SK-N-MC (cell line): ENCODE measurements at regions not wholly inside any gene's neighbourhood (a gene's known extent, or its start where the extent isn't known, plus 50 kb on each side); places are given as distances from the start of the nearest gene placed in this dataset.
"Not testable (repeated sequence)": the region's sequence is repeated elsewhere in the genome, so short reads cannot be mapped to it uniquely, and the experiment has no call there.

Experiments used
- DNase-seq: peaks from one replicate; pipeline ENCODE4 v3.0.0-alpha.2; 2011; ENCODE audit warnings: low read depth, low spot score
- H3K27ac ChIP-seq: fragments of 200-600 bp; sonication (generic); 2 replicates; pipeline ENCODE4 v1.5.1; 2016; ENCODE audit warnings: mixed run types
- H3K36me3 ChIP-seq: fragments of 200-600 bp; sonication (generic); 2 replicates; pipeline ENCODE4 v1.6.1; 2017; ENCODE audit warnings: antibody characterized with exemption, low read length, mixed read lengths; ENCODE audit not compliant: insufficient read depth
- H3K4me3 ChIP-seq: fragments of 200-600 bp; sonication (generic); 2 replicates; pipeline ENCODE4 v1.5.1; 2016
- H3K9ac ChIP-seq: fragments of 200-600 bp; sonication (generic); 2 replicates; pipeline ENCODE4 v1.8.0; 2017; ENCODE audit warnings: mixed run types, mixed read lengths; ENCODE audit not compliant: insufficient read length
- H3K9me3 ChIP-seq: fragments of 200-600 bp; sonication (generic); 2 replicates; pipeline ENCODE4 v1.6.1; 2017; ENCODE audit warnings: low read depth, mild to moderate bottlenecking, antibody characterized with exemption, low read length, moderate library complexity, mixed read lengths
- EZH2 ChIP-seq: fragments of 200-600 bp; sonication (generic); IDR thresholded peaks from one replicate; pipeline ENCODE4 v1.6.1; 2017; ENCODE audit warnings: antibody characterized with exemption
- FOXP2 ChIP-seq: optimal IDR thresholded peaks from 2 replicates; pipeline ENCODE3; 2011; ENCODE audit warnings: mild to moderate bottlenecking, moderate library complexity; ENCODE audit not compliant: insufficient read depth; ENCODE audit errors: extremely low read length, control extremely low read depth
- POLR2AphosphoS5 ChIP-seq: IDR thresholded peaks from 2 replicates; pipeline ENCODE4 v1.6.1; 2012; ENCODE audit warnings: mild to moderate bottlenecking, low read depth, low read length, borderline replicate concordance

DNA sequence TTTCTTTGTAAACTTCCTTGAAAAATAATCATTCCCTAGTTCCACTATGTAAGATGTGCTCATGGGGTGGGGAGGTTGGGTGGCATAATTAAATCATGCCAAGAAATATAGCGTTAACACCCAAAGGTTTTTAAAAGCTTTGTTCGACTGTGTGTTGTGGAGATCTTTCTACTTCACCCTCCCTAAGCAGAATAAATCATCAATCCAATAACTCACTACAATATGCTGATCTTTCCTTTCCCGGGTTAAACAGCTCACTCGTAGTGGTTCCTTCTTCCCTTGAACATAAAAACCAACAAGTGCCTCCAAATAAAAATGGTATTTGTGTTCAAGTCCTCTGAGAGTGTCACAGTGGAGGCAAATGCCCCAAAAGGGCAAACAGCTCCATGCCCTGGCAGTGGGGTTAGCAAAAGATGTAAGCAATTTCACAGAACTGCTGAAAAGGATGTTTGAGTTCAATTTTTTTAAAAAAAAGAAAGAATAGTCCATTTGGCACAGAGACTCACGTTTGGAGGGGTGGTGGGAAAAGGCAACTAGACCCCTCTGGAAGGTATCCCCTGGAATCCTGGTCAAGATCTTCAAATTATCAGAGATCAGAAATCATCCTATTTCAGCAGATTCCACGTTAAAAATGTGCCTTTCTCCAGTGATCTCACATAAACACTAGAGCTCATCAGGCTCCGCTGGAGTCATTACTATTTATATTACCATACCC lies 99.1 kb downstream of the TFAP2A start:
- Histone ChIP-seq H3K4me3 (no peak overlapping the region), H3K9me3 (no peaks in the 10 kb centered on the region), H3K27ac (no peak overlapping the region), H3K36me3 (no peaks in the 10 kb centered on the region), H3K9ac (no peak overlapping the region)
- no peak for DNase-seq
- TF ChIP-seq POLR2AphosphoS5, result no peak
- TF ChIP-seq FOXP2, result no peak
- no peak for TF ChIP-seq EZH2

DNA sequence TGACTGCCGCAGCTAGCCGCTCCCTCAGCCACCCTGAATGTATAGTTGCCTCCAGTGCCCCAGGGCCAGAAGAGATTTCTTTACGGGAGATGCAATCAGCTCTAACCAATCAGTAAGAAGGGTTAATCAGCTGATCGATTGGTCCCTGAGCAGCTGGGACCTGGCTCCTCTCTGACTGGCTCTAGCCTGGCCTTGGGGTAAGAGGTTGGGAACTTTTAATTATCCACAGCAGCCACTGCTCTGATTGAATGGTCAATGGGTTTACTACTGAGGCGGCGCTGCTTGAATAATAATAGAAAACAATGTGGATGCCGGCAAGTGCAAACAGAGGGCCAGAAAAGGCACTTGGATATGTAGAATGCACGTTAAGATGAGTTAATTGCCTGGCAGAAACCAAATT lies 99.8 kb downstream of the TFAP2A start:
- no peak overlapping the region for H3K27ac ChIP-seq
- TF ChIP-seq EZH2, result no peak
- no peak for TF ChIP-seq POLR2AphosphoS5
- TF ChIP-seq FOXP2, result no peak
- DNase-seq, result no peak
- no peaks in the 10 kb centered on the region for H3K36me3 ChIP-seq
- H3K9ac ChIP-seq, result no peak overlapping the region
- no peaks in the 10 kb centered on the region for H3K9me3 ChIP-seq
- no peak overlapping the region for H3K4me3 ChIP-seq

DNA sequence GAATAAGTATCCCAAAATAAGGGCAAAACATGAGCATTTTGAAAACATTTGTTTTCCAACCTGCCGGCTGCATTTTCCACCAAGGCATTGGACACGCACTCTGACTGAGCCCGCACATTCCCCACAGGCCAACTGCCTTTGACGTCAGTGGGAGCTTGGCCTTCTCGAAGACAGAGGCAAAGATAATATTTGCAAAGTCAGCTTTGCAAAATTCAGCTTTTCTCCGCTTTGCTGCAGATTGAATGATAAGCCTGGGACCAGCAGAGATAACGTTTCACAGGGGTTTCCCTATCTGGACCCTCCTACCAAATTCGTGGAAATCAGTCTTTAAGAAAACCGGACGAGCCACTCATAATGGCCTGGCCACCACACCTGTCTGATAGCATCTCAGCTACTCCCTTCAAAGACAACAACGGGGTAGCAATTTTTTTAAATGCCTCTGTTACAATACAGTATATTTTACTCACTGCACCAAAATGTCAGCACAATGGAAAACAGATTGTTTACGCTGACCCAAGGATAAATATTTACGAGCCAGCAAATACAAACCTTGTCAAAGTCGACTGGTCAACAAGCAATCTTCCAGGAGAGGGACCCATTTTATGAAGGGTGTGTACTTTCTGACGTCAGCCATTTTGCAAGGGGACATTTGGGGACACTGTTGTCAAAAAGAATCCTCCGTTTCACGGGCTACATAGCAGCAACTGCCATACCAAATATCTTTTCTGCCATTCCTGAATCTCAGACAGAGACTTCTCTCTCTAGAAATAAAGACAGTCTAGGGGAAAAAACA lies 100.5 kb downstream of the TFAP2A start:
- Histone ChIP-seq H3K36me3 (no peaks in the 10 kb centered on the region), H3K27ac (no peak overlapping the region), H3K9ac (no peak overlapping the region), H3K9me3 (no peaks in the 10 kb centered on the region), H3K4me3 (no peak overlapping the region)
- no peak for TF ChIP-seq EZH2
- no peak for TF ChIP-seq FOXP2
- TF ChIP-seq POLR2AphosphoS5, result no peak
- DNase-seq, result no peak

DNA sequence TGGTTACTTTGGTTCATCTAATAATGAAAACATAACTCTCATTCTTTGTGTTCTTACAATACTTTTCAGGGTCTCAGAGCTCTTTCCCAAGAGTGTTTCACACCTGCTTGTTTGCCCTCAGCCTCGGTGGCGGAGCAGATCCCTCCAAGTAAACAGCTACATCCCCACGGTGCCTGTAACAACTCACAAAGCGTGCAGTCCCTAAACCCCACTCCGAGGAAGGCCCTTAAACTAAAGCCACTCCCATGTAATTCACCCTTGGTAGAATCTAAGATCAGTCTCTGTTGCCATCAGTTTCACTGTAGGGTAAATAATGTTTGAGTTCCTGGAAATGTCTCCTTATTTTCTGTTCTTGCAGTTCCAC lies 101.1 kb downstream of the TFAP2A start:
- Histone ChIP-seq H3K36me3 (no peaks in the 10 kb centered on the region), H3K4me3 (no peak overlapping the region), H3K27ac (no peak overlapping the region), H3K9me3 (no peaks in the 10 kb centered on the region), H3K9ac (no peak overlapping the region)
- DNase-seq, result no peak
- TF ChIP-seq FOXP2, result no peak
- TF ChIP-seq POLR2AphosphoS5, result no peak
- no peak for TF ChIP-seq EZH2

DNA sequence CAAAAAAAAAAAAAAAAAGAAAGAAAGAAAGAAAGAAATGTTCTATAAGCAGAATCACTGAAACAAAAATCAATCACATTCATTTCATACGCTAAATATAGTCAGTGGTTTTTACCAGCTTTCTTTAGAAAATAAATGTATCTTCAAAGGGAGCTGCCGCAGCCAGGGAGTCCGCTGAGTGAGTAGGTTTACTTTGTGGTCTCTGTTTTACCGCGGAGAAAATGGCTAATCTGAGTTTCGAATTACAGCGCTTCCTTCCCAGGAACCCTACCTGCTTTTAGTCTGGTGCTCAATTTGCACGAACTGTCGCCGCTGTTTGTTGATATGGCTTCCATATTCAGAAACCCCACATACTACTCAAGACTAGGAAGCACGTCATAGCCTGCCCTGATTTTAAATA lies 102.4 kb downstream of the TFAP2A start:
- DNase-seq, result no peak
- TF ChIP-seq POLR2AphosphoS5 (no peak), FOXP2 (no peak), EZH2 (no peak)
- no peak overlapping the region for H3K4me3 ChIP-seq
- no peaks in the 10 kb centered on the region for H3K36me3 ChIP-seq
- no peak overlapping the region for H3K9ac ChIP-seq
- H3K27ac ChIP-seq, result no peak overlapping the region
- no peaks in the 10 kb centered on the region for H3K9me3 ChIP-seq

DNA sequence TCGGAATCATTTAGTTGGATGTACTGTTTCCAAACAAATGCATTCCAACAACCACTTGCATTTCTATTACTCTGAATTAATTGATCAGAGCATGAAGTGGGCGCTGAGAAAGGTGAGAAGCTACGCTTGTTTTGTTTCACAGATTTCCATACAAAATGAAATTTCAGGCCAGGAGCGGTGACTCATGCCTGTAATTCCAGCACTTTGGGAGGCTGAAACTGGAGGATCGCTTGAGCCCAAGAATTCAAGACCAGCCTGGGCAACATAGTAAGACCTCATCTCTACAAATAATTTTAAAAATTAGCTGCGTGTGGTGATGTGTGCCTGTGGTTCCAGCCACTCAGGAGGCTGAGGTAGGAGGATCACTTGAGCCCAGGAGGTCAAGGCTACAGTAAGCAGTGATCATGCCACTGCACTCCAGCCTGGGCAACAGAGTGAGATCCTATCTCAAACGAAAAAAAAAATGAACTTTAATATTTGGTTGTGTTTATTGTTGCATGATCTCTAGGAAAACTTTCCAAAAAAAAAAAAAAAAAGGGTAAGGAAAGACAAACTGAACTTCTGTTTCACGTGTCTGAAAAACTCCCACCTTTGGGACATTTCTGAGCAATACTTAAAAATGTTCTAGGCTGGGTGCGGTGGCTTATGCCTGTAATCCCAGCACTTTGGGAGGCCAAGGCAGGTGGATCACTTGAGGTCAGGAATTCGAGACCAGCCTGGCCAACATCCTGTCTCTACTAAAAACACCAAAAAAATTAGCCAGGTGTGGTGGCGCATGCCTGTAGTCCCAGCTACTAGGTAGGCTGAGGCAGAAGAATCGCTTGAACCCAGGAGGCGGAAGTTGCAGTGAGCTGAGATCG lies 103.1 kb downstream of the TFAP2A start:
- DNase-seq, H3K4me3 ChIP-seq, H3K27ac ChIP-seq: not testable (repeated sequence)

DNA sequence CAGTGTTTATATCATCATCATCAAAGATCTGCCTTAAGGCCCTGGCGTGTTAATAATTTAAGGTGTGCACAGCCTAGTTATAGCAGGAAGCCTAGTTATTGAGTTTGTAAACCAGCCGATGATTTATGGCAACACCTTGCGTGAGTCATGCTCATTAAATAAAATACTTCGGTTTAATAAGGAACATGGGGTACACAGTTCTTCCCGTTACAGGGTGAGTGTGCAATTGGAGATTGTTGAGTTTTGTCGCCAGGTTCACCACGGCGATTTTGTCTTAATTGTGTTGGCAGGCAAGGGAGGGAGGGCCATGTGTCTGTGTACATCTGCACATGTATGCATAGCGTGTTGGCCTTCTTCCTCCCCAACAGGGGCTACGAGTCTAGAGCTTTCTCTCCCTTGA lies 104.0 kb downstream of the TFAP2A start:
- no peak for DNase-seq
- Histone ChIP-seq H3K36me3 (no peaks in the 10 kb centered on the region), H3K27ac (no peak overlapping the region), H3K9ac (no peak overlapping the region), H3K4me3 (no peak overlapping the region), H3K9me3 (no peaks in the 10 kb centered on the region)
- TF ChIP-seq FOXP2 (no peak), POLR2AphosphoS5 (no peak), EZH2 (no peak)

More for the DNA sequence above, 103.1 kb downstream of the TFAP2A start:
- H3K9ac ChIP-seq, H3K9me3 ChIP-seq, H3K36me3 ChIP-seq: not testable (repeated sequence)

DNA sequence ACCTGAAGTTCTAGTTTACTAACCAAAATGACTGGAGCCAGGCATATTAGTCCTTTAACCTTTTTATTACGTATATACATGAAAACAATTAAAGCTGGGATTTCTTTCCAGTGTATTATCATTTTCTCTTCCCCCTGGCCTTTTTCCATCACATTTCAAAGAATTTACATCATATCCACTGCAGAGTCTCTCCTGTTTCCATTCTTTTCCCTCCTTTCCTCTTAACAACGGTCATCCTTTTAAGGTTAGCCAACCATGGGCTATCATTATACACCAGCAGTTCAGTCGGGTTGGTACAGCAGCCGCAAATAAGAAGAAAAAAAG lies 104.6 kb downstream of the TFAP2A start:
- no peak for TF ChIP-seq POLR2AphosphoS5
- DNase-seq, result no peak
- Histone ChIP-seq H3K27ac (no peak overlapping the region), H3K9me3 (no peaks in the 10 kb centered on the region), H3K36me3 (no peaks in the 10 kb centered on the region), H3K4me3 (no peak overlapping the region), H3K9ac (no peak overlapping the region)
